Stomach (tissue), 4 donors: ENCODE measurements at regions not wholly inside any gene's neighbourhood (a gene's known extent, or its start where the extent isn't known, plus 50 kb on each side); places are given as distances from the start of the nearest gene placed in this dataset.

Experiments used
- EP300 ChIP-seq: sonication (generic); formaldehyde crosslinking; IDR thresholded peaks from one replicate; pipeline ENCODE4 v1.6.1; 2017; ENCODE audit warnings: antibody characterized with exemption
- POLR2A ChIP-seq, 4 donors: fragments of 450-650 bp; IDR thresholded peaks; one replicate each; pipeline ENCODE4 v1.6.1; 2016; ENCODE audit warnings: antibody characterized with exemption in 4 of 4, control low read depth in 2 of 4, mild to moderate bottlenecking in 1 of 4, moderate library complexity in 1 of 4
- POLR2AphosphoS5 ChIP-seq, 3 donors: sonication (generic); formaldehyde crosslinking; IDR thresholded peaks; one replicate each; pipeline ENCODE4 v1.6.1; 2016; ENCODE audit warnings: antibody characterized with exemption in 3 of 3
- TF ChIP-seq, protein P1 (sequence below), 7 experiments: fragments of 450-650 bp in 4 of 7; fragments of 200-600 bp in 3 of 7; sonication (generic) in 3 of 7; IDR thresholded peaks; one replicate each; pipeline ENCODE4 v1.5.1; 2016 to 2019; ENCODE audit warnings: antibody characterized with exemption in 7 of 7, control low read depth in 2 of 7, mild to moderate bottlenecking in 1 of 7

GRCh38 chr11:69366591-69366990, 72.6 kb downstream of the MYEOV start:
- TF ChIP-seq, protein P1, sequence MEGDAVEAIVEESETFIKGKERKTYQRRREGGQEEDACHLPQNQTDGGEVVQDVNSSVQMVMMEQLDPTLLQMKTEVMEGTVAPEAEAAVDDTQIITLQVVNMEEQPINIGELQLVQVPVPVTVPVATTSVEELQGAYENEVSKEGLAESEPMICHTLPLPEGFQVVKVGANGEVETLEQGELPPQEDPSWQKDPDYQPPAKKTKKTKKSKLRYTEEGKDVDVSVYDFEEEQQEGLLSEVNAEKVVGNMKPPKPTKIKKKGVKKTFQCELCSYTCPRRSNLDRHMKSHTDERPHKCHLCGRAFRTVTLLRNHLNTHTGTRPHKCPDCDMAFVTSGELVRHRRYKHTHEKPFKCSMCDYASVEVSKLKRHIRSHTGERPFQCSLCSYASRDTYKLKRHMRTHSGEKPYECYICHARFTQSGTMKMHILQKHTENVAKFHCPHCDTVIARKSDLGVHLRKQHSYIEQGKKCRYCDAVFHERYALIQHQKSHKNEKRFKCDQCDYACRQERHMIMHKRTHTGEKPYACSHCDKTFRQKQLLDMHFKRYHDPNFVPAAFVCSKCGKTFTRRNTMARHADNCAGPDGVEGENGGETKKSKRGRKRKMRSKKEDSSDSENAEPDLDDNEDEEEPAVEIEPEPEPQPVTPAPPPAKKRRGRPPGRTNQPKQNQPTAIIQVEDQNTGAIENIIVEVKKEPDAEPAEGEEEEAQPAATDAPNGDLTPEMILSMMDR (IDR thresholded peaks at IDR 0.05), result no peak
- TF ChIP-seq POLR2A (IDR thresholded peaks at IDR 0.05) (no peak), POLR2AphosphoS5 (IDR thresholded peaks at IDR 0.05) (no peak), EP300 (no peak)
